NCI-H1092 (cell line): ENCODE measurements at regions not wholly inside any gene's neighbourhood (a gene's known extent, or its start where the extent isn't known, plus 50 kb on each side); places are given as distances from the start of the nearest gene placed in this dataset.

ENCODE experiments used
- DNase-seq: peaks from one replicate; lab custom pipeline; 2025; lab: John Stamatoyannopoulos, UW

GRCh38 chr6:126091466-126091865 lies 105.1 kb downstream of the TRMT11 start:
- DNase-seq: no peak

GRCh38 chr6:126093108-126093507 lies 106.8 kb downstream of the TRMT11 start:
- no peak for DNase-seq

GRCh38 chr6:126094411-126094810 lies 108.1 kb downstream of the TRMT11 start:
- no peak for DNase-seq

- no peak for DNase-seq
Observed at GRCh38 chr6:126100386-126100785, 114.0 kb downstream of the TRMT11 start.

- DNase-seq: no peak
Observed at GRCh38 chr6:126102358-126102757, 116.0 kb downstream of the TRMT11 start.

- DNase-seq: no peak
Observed at GRCh38 chr6:126103993-126104392, 117.7 kb downstream of the TRMT11 start.

- DNase-seq: no peak
Observed at GRCh38 chr6:126107475-126108166, 121.3 kb downstream of the TRMT11 start.

- no peak for DNase-seq
Observed at GRCh38 chr6:126110512-126111270, 124.4 kb downstream of the TRMT11 start.

GRCh38 chr6:126111327-126111726 lies 125.0 kb downstream of the TRMT11 start:
- no peak for DNase-seq

GRCh38 chr6:126112171-126112632 lies 125.9 kb downstream of the TRMT11 start:
- no peak for DNase-seq

GRCh38 chr6:126113261-126113660 lies 126.9 kb downstream of the TRMT11 start:
- DNase-seq: no peak

GRCh38 chr6:126117251-126117650 lies 130.9 kb downstream of the TRMT11 start:
- DNase-seq: no peak

- no peak for DNase-seq
Observed at GRCh38 chr6:126118058-126118755, 131.9 kb downstream of the TRMT11 start.

- no peak for DNase-seq
Observed at GRCh38 chr6:126118936-126119335, 132.6 kb downstream of the TRMT11 start.

GRCh38 chr6:126123226-126123625 lies 136.9 kb downstream of the TRMT11 start:
- no peak for DNase-seq

- DNase-seq: no peak
Observed at GRCh38 chr6:126127659-126128058, 141.3 kb downstream of the TRMT11 start.

GRCh38 chr6:126131246-126131645 lies 144.9 kb downstream of the TRMT11 start:
- DNase-seq: no peak

GRCh38 chr6:126133984-126134383 lies 147.6 kb downstream of the TRMT11 start:
- DNase-seq: no peak

- DNase-seq: no peak
Observed at GRCh38 chr6:126134491-126134890, 148.2 kb downstream of the TRMT11 start.

GRCh38 chr6:126140015-126140414 lies 153.7 kb downstream of the TRMT11 start:
- no peak for DNase-seq

GRCh38 chr6:126143761-126144251 lies 157.5 kb downstream of the TRMT11 start:
- no peak for DNase-seq

GRCh38 chr6:126145351-126145750 lies 159.0 kb downstream of the TRMT11 start:
- DNase-seq: no peak
